GM21360 (cell line): ENCODE measurements at regions not wholly inside any gene's neighbourhood (a gene's known extent, or its start where the extent isn't known, plus 50 kb on each side); places are given as distances from the start of the nearest gene placed in this dataset.

ENCODE experiments used
- ATAC-seq: cut with Tn5 transposase; IDR thresholded peaks from one replicate; pipeline ENCODE4 v1.9.1; 2021; ENCODE audit warnings: mild to moderate bottlenecking, moderate library complexity; ENCODE audit not compliant: unreplicated experiment

GRCh38 chr6:40759838-40760237 is 172.7 kb upstream of the LRFN2 start:
- ATAC-seq, result no peak

GRCh38 chr6:40759264-40759663 is 172.1 kb upstream of the LRFN2 start:
- ATAC-seq, result no peak

GRCh38 chr6:40755749-40756452 is 168.7 kb upstream of the LRFN2 start:
- no peak for ATAC-seq

- no peak for ATAC-seq
Measured at GRCh38 chr6:40755046-40755681, 168.0 kb upstream of the LRFN2 start.

- ATAC-seq, result no peak
Measured at GRCh38 chr6:40754461-40755045, 167.4 kb upstream of the LRFN2 start.

- ATAC-seq, result no peak
Measured at GRCh38 chr6:40753675-40754448, 166.7 kb upstream of the LRFN2 start.

GRCh38 chr6:40753048-40753447 is 165.9 kb upstream of the LRFN2 start:
- ATAC-seq, result no peak

GRCh38 chr6:40744835-40745234 is 157.7 kb upstream of the LRFN2 start:
- no peak for ATAC-seq

GRCh38 chr6:40743690-40744446 is 156.7 kb upstream of the LRFN2 start:
- no peak for ATAC-seq

- no peak for ATAC-seq
Measured at GRCh38 chr6:40743226-40743625, 156.1 kb upstream of the LRFN2 start.

- ATAC-seq, result no peak
Measured at GRCh38 chr6:40740518-40740917, 153.4 kb upstream of the LRFN2 start.

GRCh38 chr6:40738551-40739193 is 151.5 kb upstream of the LRFN2 start:
- ATAC-seq, result no peak

- no peak for ATAC-seq
Measured at GRCh38 chr6:40735521-40735920, 148.4 kb upstream of the LRFN2 start.

GRCh38 chr6:40735121-40735520 is 148.0 kb upstream of the LRFN2 start:
- no peak for ATAC-seq

- no peak for ATAC-seq
Measured at GRCh38 chr6:40734607-40735006, 147.4 kb upstream of the LRFN2 start.

GRCh38 chr6:40733770-40734396 is 146.7 kb upstream of the LRFN2 start:
- ATAC-seq, result no peak

GRCh38 chr6:40733290-40733689 is 146.1 kb upstream of the LRFN2 start:
- ATAC-seq, result no peak

- ATAC-seq, result no peak
Measured at GRCh38 chr6:40732878-40733277, 145.7 kb upstream of the LRFN2 start.

- no peak for ATAC-seq
Measured at GRCh38 chr6:40728643-40729042, 141.5 kb upstream of the LRFN2 start.

GRCh38 chr6:40727271-40727670 is 140.1 kb upstream of the LRFN2 start:
- ATAC-seq, result no peak
